ENCODE measurements at regions not wholly inside any gene's neighbourhood (a gene's known extent, or its start where the extent isn't known, plus 50 kb on each side); places are given as distances from the start of the nearest gene placed in this dataset.

- TF ChIP-seq CTCF (conservative IDR thresholded peaks at IDR 0.05) (no peak), ZFX (IDR thresholded peaks at IDR 0.05) (no peak)
- H3K27ac ChIP-seq: no peak overlapping the region
These were observed 538.8 kb upstream of the CXADR start for GRCh38 chr21:16974060-16974459.

GRCh38 chr21:16976193-16976592 lies 536.6 kb upstream of the CXADR start:
- TF ChIP-seq ZFX (IDR thresholded peaks at IDR 0.05): no peak
- TF ChIP-seq CTCF (conservative IDR thresholded peaks at IDR 0.05): no peak

GRCh38 chr21:16978309-16978895 lies 534.4 kb upstream of the CXADR start:
- TF ChIP-seq CTCF (conservative IDR thresholded peaks at IDR 0.05): no peak
- TF ChIP-seq ZFX (IDR thresholded peaks at IDR 0.05): no peak
- no peak overlapping the region for H3K27ac ChIP-seq

More at GRCh38 chr21:16976193-16976592, 536.6 kb upstream of the CXADR start:
- H3K27ac ChIP-seq: no peak overlapping the region

GRCh38 chr21:16979574-16979973 lies 533.3 kb upstream of the CXADR start:
- no peak overlapping the region for H3K27ac ChIP-seq
- TF ChIP-seq ZFX (IDR thresholded peaks at IDR 0.05): no peak
- TF ChIP-seq CTCF (conservative IDR thresholded peaks at IDR 0.05): no peak

GRCh38 chr21:16983420-16983819 lies 529.4 kb upstream of the CXADR start:
- no peak for TF ChIP-seq ZFX (IDR thresholded peaks at IDR 0.05)
- no peak for TF ChIP-seq CTCF (conservative IDR thresholded peaks at IDR 0.05)

GRCh38 chr21:16992448-16992847 lies 520.4 kb upstream of the CXADR start:
- TF ChIP-seq ZFX (IDR thresholded peaks at IDR 0.05): no peak
- TF ChIP-seq CTCF (conservative IDR thresholded peaks at IDR 0.05): peak; percentile 29
- H3K27ac ChIP-seq: no peak overlapping the region

More at GRCh38 chr21:16983420-16983819, 529.4 kb upstream of the CXADR start:
- H3K27ac ChIP-seq: no peak overlapping the region

- TF ChIP-seq CTCF (conservative IDR thresholded peaks at IDR 0.05) (no peak), ZFX (IDR thresholded peaks at IDR 0.05) (no peak)
- H3K27ac ChIP-seq: no peak overlapping the region
These were observed 519.3 kb upstream of the CXADR start for GRCh38 chr21:16993416-16994038.

All from C4-2B (cell line).